GM18909 (cell line): ENCODE measurements at regions not wholly inside any gene's neighbourhood (a gene's known extent, or its start where the extent isn't known, plus 50 kb on each side); places are given as distances from the start of the nearest gene placed in this dataset.
A peak's percentile ranks its signal among the peaks of the same experiment; 100 is the strongest.
"Not testable (repeated sequence)": the region's sequence is repeated elsewhere in the genome, so short reads cannot be mapped to it uniquely, and the experiment has no call there.

ENCODE experiments used
- ATAC-seq: cut with Tn5 transposase; IDR thresholded peaks from one replicate; pipeline ENCODE4 v1.9.1; 2021; ENCODE audit warnings: mild to moderate bottlenecking; ENCODE audit not compliant: unreplicated experiment, poor library complexity

- ATAC-seq, result not testable (repeated sequence)
Observed at GRCh38 chr1:121095014-121095413, 89.1 kb downstream of the FAM72B start.

GRCh38 chr1:121097127-121097866, 86.8 kb downstream of the FAM72B start:
- ATAC-seq, result peak; percentile 95

- not testable (repeated sequence) for ATAC-seq
Observed at GRCh38 chr1:121097867-121098215, 86.3 kb downstream of the FAM72B start.

GRCh38 chr1:121109025-121109424, 75.1 kb downstream of the FAM72B start:
- not testable (repeated sequence) for ATAC-seq

GRCh38 chr1:121116522-121117297, 67.4 kb downstream of the FAM72B start:
- not testable (repeated sequence) for ATAC-seq

GRCh38 chr1:121117298-121117611, 66.9 kb downstream of the FAM72B start:
- not testable (repeated sequence) for ATAC-seq

GRCh38 chr1:121117622-121118479, 66.3 kb downstream of the FAM72B start:
- not testable (repeated sequence) for ATAC-seq
